DMS153 treated with DMSO at 0.1 percent for 48 hours (cell line): ENCODE measurements at regions not wholly inside any gene's neighbourhood (a gene's known extent, or its start where the extent isn't known, plus 50 kb on each side); places are given as distances from the start of the nearest gene placed in this dataset.

Experiments used
- DNase-seq: peaks from one replicate; lab custom pipeline; 2025; ENCODE audit not compliant: unreplicated experiment; lab: John Stamatoyannopoulos, UW

DNA sequence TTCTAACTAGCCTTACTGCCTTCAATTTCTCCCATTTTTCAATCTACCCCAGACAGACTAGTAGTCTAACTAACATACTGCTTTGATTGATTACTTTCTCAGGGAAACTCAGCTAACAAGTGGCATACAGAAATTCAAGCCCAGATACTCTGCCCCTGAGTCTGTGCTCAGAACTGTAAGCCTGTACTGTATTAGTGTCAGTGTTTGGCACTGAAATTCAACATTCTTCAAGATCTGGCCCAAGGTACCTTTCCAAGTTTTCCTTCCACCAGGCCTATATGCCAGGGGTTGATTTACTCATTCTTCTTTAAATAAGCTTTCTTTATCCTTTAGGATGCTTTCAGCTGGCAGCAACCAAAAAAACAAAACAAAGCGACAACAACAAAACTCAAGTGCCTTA, 433.2 kb upstream of the MARCKS start:
- no peak for DNase-seq

- DNase-seq: no peak
Observed at GRCh38 chr6:113425977-113426660, 431.0 kb upstream of the MARCKS start.

- no peak for DNase-seq
Observed at GRCh38 chr6:113427617-113428016, 429.5 kb upstream of the MARCKS start.

GRCh38 chr6:113428702-113429101, 428.4 kb upstream of the MARCKS start:
- DNase-seq: no peak

- no peak for DNase-seq
Observed at GRCh38 chr6:113432521-113433334, 424.4 kb upstream of the MARCKS start.

DNA sequence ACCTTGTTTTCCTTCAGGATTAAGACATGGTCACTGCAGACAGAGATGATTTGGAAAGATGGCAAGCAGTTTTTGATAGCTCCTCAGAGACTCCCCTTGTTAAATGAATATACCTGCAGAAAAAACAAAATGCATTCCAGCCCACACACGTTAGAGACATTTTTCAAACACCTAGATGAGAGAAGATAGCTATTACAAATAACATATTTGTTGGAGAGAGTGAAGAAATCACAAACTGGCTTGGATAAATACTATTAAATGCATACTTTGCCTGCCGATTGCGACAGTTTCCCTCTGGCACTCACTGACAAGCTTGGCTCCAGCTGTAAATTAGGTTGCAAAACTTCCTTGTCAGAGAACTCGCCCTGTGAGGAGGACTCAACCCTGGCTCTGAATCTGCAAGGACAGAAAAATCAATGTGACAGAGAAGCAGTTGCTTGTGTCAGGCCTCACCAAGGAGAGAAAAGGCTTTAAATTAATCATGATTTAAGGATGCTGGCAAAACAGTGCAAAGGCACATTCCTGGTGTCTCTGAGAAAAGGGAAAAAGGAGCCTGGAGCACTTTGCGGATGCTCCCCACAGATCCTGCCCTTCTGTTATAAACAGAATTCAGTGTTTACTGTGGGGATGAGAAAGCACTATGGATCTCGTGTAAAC, 423.7 kb upstream of the MARCKS start:
- DNase-seq: no peak

DNA sequence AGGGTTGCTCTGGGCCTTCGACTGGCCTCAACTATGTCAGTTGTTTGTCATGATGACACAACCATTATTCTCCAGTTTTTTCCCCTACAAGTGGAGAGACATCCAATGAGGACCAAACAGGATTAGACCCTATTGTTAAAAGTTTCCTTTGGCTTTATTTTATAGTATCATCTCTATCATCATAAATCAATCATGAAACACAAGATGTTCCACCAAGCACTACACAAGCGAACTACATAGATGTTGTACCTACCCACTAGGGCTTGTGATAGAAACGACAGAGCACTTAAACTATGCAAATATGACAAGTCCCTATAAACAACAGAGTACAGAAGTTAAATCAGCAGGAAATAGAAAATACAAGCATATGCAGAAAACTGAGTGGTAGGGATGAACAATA, 422.5 kb upstream of the MARCKS start:
- DNase-seq: no peak

DNA sequence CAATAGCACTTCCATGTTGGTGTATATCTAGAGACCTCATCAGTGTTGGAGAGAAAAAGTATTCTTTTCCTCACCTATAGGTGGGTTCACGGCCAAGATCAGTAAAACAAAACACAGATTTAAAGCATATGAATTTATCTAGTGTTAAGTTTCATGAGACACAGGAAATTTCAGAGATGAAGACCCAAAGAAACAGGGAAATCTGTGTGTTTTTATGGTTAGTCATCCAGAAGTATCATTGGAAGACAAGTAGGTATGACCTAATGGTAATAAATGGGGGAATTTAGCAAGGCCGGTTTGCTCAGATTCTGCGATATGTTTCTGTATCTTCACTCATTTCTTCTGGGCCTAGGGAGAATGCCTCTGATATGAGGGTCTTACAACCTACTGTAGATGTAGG, 419.6 kb upstream of the MARCKS start:
- DNase-seq: no peak

GRCh38 chr6:113439866-113440265, 417.3 kb upstream of the MARCKS start:
- no peak for DNase-seq

DNA sequence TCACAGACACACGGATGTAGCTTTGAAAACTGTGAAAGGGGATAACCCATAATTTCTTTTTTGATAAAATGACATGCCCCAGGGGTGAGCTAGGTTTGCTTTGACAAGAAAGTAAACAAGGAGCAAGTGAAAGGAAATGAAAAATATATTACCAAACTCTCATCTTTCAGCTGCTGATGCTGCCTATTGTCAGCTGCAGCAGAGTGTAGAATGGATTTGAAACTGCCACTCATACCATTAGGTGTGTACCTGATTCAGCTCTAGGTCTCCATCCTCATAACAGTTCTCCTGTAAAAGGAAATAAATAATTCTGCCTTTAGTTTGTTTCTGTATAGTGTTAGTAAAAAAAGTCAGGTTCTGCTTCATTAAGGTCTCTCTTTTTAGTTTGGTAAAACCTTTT, 415.1 kb upstream of the MARCKS start:
- peak; percentile 84 for DNase-seq

DNA sequence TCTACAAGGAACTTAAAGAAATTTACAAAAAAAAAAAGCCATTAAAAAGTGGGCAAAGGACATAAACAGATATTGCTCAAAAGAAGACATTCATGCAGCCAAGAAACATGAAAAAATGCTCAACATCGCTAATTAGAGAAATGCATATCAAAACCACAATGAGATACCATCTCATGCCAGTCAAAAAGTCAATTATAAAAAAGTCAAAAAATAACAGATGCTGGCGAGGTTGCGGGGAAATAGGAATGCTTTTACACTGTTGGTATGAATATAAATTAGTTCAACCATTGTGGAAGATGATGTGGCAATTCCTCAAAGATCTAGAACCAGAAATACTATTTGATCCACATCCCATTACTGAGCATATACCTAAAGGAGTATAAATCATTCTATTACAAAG, 411.9 kb upstream of the MARCKS start:
- no peak for DNase-seq

- DNase-seq: no peak
Observed at GRCh38 chr6:113447088-113447831, 409.9 kb upstream of the MARCKS start.

GRCh38 chr6:113449051-113449450, 408.1 kb upstream of the MARCKS start:
- no peak for DNase-seq

GRCh38 chr6:113450061-113450465, 407.1 kb upstream of the MARCKS start:
- DNase-seq: no peak

DNA sequence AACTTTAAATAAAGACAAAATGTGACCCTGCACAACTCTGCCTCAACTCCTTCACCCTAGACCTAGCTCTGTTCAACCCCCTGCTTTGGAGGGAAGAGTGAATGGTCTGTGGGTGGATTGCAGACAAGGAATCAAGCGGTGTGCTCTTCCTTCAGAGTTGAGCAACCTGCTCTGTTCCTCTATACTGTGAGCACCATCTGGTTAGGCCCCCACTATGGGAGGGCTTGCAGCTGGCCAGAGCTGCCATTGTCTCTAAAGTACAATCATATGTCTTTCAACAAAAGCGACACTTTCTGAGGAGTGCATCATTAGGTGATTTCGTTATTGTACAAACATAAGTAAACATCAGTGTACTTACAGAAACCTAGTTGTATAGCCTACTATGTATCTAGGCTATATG, 406.1 kb upstream of the MARCKS start:
- DNase-seq: no peak

DNA sequence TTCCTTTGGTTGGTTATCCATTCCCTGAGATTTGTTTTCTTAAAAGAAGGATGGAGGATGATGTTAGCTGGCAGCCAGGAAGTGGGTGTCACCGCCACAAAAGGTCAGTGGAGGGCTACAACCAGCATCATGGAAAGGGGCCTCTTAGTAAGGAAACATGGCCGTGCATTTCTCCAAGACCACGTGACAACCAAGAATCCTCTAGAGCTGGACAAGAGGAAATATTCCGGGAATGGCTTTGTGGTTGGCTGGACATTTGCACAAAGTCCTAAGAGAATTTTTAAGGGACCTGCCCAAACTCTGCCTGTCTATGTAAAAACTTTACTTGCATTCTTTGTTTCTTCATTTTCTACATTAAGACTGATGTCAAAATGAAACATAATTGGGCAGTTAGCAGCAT, 399.9 kb upstream of the MARCKS start:
- no peak for DNase-seq

- no peak for DNase-seq
Observed at GRCh38 chr6:113457751-113458150, 399.4 kb upstream of the MARCKS start.

- DNase-seq: no peak
Observed at GRCh38 chr6:113458368-113459010, 398.7 kb upstream of the MARCKS start.

DNA sequence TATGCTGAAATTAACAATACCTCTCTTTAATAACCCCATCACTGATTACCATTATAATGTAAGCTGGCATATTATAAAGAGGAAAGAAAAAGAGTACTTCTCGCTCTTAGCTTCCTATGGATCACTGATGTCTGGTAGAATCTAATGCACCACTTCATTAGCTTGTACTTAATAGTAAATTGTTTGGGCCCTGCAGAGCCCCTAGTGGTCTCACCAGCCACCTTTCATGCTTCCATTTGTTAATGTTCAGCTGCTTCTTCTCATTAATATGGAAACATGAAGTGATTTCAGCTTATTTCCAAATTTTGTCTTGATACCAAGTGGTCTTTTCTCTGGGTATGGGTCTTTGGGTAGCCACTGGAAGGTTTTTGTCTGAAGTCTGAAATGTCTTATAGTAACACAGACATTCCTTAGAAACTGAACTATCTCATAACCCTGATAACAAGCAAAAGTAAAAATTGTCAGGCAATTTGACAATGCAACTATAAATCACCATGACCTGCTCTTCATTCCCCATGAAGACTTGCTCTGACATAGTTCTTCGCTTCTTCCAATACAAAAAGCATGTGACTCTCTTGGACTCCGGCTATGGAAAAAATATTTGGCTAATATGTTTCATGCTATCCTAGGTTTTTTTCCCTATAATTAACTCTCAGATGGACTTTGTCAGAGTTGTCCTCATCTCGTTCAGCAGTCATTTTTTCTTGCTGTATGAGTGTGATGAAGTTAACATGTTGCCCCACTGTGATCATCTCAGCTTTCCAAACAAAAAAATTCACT, 395.8 kb upstream of the MARCKS start:
- DNase-seq: no peak

DNA sequence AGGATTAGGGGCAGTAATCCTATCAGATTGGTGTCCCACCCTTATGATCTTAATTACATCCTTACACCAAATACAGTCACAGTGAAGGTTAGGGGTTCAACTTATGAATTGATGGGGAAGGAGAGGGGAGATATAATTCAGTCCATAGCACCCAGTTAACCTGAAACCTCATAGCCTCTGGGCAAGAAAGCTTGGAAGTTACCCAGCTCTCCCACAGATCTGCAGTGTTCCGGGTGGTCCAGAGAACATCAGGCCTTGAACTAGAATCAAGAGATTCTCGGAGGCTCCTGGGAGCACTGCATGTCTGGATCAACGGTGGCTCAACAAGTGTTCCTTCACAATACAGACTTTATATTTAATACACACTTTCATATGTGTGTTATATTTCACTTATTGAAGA, 392.6 kb upstream of the MARCKS start:
- no peak for DNase-seq
